ENCODE measurements at regions not wholly inside any gene's neighbourhood (a gene's known extent, or its start where the extent isn't known, plus 50 kb on each side); places are given as distances from the start of the nearest gene placed in this dataset.

DNA sequence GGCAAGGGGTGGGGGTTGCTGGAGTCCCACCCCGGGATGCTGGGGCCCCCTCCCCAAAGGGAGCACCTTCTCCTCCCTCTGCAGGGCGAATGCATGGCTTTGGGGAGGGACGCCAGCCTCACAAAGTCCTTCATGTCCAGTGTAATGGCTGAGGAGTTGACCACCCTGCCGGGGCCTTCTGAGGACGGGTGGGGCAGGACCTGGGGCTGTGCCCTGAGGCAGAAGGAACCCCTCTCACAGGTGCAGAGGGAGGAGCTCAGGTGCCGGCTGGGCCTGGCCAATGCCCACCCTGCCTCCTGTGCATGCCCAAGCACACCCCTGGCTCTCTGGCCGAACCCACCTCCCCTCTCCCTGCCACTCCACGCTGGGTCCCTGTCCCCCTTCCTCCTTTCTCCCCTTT is 64.3 kb upstream of the RNU6ATAC start:
- TF ChIP-seq, protein P1, sequence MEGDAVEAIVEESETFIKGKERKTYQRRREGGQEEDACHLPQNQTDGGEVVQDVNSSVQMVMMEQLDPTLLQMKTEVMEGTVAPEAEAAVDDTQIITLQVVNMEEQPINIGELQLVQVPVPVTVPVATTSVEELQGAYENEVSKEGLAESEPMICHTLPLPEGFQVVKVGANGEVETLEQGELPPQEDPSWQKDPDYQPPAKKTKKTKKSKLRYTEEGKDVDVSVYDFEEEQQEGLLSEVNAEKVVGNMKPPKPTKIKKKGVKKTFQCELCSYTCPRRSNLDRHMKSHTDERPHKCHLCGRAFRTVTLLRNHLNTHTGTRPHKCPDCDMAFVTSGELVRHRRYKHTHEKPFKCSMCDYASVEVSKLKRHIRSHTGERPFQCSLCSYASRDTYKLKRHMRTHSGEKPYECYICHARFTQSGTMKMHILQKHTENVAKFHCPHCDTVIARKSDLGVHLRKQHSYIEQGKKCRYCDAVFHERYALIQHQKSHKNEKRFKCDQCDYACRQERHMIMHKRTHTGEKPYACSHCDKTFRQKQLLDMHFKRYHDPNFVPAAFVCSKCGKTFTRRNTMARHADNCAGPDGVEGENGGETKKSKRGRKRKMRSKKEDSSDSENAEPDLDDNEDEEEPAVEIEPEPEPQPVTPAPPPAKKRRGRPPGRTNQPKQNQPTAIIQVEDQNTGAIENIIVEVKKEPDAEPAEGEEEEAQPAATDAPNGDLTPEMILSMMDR (IDR thresholded peaks at IDR 0.05; ENCODE audit: insufficient read depth, low read depth, low read length): no peak
- no peak for TF ChIP-seq EZH2 (IDR thresholded peaks at IDR 0.05; ENCODE audit: insufficient read depth, low read length)
